Skeletal muscle cell (primary cell): ENCODE measurements at regions not wholly inside any gene's neighbourhood (a gene's known extent, or its start where the extent isn't known, plus 50 kb on each side); places are given as distances from the start of the nearest gene placed in this dataset.

ENCODE experiments used
- DNase-seq: peaks from one replicate; pipeline ENCODE4 v3.0.0-alpha.2; 2010; ENCODE audit warnings: low read depth
- H3K4me3 ChIP-seq: 2 replicates; pipeline ENCODE4 v1.5.1; 2011; ENCODE audit warnings: low read depth, mild to moderate bottlenecking, control low read depth, low read length, moderate library complexity

DNA sequence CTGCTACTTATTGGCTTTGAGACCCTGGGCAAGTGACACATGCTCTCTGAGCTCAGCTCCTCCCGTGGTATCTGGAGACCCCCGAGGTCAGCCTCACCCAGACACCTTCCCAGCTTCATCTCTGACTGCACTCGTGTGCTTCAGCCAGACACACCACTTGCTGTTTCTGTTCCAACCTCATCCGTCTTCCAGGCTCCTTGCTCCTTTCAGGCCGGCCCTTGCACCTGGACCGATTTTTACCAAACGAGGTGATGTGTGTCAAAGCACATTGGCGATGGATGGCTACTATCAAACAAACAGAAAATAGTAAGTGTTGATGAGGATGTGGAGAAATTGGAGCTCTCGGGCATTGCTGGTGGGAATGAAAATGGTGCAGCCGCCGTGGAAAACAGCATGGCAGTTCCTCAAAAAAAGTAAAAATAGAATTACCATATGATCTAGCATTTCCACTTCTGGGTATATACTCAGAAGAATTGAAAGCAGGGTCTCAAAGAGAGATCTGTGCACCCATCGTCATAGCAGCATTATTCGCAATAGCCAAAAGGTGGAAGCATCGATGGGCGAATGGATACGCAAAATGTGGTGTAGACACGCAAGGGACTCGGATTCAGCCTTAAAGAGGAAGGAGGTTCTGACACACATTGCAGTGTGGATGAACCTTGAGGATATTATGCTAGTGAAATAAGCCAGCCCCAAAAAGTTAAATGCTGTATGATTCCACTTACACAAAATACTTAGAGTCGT, 96.1 kb upstream of the IER5L start:
- DNase-seq: no peak
- no peak overlapping the region for H3K4me3 ChIP-seq

DNA sequence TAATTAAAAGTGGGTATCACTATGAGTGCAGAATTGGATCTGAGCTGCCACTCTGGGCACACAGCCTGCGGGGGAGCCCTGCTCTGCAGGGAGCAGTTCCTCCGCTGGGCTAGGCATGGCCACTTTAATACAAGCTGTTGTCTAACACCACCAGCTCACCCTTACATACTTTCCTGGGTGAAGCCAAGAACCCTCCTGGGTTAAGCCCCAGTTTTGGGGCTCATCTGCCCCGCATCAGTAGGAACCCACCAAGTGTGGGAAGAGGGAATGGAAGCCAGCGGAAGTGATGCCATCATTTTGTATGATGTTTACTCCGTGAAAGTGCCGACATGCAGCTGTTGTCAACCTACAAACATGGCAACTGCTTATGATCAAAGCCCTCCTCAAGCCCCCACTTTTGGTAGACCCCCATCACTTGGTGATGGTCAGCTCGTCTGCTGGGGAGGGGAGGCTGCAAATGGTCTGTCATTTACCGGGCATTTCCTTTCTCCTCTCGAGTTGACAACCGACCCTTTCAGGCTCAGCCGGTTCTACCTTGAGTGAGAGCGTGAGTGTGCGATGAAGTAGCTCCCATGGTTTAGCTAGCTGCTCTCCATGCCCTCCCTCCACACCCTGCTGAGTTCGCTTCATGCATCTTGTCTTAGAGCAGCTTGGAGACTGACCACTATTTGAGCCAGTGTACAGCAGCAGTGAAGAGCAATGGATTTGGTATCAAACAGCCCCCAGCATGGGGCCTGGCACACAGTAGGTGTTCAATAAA, 95.3 kb upstream of the IER5L start:
- no peak for DNase-seq
- no peak overlapping the region for H3K4me3 ChIP-seq

DNA sequence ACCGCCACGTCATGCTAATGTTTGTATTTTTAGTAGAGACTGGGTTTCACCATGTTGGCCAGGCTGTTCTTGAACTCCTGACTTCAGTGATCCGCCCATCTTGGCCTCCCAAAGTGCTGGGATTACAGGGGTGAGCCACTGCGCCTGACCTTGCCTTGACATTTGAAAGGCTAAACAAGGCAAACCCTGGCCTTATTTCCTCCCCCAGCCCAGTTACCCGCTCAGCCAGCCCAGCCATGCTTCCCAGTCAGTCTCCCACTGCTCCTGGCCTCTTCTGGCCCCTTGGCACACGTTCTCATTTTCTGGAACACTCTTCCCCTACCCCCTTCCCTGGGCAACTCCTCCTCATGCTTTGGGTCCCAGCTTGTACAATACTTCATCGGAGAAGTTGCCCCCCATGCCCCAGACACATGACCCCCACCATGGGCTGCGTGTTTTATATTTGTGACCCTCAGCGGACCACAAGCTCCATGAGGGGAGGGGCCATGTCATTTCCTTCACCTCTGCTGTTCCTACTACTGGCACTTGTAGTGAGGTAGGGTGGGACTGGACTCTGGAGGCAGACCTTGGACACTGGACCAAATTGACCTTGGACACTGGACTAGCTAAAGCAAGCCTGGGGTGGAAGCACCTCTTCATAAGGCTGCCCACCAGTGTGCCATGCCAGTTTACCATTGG, 94.4 kb upstream of the IER5L start:
- H3K4me3 ChIP-seq: no peak overlapping the region

DNA sequence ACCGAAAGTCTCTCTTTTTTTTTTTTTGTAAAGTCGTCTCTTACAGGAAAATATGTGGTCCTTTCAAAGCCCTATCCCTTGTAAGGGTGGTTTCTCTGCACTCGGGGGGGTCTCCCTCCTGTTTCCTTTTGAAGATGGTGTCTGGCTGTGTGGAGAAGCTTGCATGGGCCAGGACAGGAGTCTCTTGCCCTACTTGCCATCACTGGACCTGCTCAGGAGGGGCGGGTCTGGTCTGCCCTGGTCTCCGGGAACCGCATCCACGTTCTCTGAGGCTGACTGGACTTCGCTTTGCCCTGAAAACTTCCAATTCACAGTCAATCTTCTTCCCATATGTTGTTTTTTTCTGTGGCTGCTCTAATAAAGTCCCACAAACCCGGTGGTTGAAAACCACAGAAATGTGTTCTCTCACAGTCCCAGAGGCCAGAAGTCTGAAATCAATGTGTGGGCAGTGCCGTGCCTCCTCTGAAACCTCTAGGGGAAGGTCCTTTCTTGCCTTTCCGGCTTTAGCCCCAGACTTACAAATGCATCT, 92.9 kb upstream of the IER5L start:
- no peak overlapping the region for H3K4me3 ChIP-seq
- DNase-seq: peak; percentile 60

More for the DNA sequence above, 94.4 kb upstream of the IER5L start:
- DNase-seq: no peak

DNA sequence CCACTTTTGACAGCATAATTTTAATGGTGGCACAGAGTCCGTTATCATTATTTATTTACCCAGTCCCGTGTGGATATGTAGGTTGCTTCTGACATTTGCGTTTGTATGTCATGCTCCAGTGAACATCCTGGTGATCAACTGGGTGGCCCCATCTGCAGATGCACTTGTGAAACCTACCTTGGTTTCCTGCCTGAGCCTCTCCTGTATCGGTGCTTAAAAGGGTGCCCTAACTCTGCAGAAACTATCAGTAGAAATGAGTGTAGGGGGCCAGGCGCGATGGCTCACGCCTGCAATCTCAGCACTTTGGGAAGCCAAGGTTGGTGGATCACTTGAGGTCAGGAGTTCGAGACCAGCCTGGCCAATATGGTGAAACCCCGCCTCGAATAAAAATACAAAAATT, 92.1 kb upstream of the IER5L start:
- no peak for DNase-seq

GRCh38 chr9:129267141-129267540, 89.1 kb upstream of the IER5L start:
- no peak for DNase-seq
- no peak overlapping the region for H3K4me3 ChIP-seq

More for the DNA sequence above, 92.1 kb upstream of the IER5L start:
- no peak overlapping the region for H3K4me3 ChIP-seq

DNA sequence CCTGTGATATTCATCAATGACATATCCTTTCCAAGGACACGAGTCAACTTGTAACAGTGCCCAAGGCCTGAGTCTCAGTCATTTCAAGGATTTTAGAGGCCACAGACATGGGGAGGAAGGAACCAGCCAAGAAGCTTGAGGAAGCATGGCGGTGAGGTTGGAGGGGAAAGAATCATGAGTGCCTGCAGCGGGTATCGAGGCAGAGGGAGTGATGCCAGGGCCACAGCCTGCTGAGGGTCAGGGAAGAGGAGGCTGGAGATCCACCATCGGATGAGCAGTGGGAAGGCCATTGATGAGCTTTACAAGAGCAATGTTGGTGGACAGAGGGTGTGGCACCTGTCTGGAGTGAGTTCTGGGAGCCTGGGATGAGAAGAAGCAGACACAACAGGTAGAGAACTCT, 88.5 kb upstream of the IER5L start:
- no peak for DNase-seq
- no peak overlapping the region for H3K4me3 ChIP-seq

DNA sequence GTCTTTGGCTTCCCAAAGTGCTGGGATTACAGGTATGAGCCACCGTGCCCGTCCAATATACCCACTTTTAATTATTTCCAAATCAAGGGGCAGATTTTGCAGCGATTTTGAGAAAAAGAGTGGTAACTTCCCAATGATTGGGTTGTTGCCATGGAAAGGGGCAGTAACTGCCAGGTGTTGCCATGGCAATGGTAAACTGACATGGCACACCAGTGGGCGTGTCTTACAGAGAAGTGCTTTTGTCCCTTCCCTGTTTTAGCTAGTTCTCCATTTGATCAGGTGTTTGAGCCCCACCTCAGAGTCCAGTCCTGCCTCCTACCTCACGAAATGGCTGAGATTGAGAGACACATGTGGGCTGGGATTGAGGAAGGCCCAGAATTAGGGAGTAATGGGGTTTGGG, 86.3 kb upstream of the IER5L start:
- no peak overlapping the region for H3K4me3 ChIP-seq
- DNase-seq: no peak

DNA sequence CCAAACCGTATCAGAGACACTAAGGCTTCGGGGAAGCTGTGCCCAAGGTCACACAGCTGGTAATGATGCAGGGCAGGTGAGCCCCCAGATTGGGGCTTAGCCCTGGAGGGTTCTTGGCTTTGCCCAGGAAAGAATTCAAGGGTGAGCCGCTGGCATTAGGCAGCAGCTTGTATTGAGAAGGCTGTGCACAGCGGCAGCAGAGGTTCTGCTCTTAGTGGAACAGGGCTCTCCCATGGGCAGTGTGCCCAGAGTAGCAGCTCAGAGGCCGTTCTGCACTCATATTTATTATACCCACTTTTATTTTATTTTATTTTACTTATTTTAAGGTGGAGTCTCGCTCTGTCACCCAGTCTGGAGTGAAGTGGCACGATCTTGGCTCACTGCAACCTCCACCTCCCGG, 85.8 kb upstream of the IER5L start:
- no peak overlapping the region for H3K4me3 ChIP-seq
- DNase-seq: no peak

DNA sequence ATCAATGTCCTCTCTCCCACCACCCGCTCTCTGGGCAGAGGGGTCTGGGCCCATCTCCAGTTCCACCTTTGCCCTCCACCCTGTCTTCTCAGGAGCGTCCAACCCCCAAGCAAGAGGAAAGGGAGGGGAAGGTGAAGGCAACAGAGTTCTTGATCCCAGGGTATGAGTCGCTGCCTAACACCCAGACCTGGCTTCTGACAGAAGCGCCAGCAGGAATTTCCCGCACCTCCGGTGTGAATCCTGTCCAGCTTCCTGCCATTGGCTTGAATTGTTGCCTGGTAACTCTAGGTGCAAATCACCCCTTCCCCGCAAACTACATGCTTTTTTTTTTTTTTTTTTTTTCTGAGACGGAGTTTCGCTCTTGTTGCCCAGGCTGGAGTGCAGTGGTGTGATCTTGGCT, 84.2 kb upstream of the IER5L start:
- DNase-seq: no peak
- no peak overlapping the region for H3K4me3 ChIP-seq

DNA sequence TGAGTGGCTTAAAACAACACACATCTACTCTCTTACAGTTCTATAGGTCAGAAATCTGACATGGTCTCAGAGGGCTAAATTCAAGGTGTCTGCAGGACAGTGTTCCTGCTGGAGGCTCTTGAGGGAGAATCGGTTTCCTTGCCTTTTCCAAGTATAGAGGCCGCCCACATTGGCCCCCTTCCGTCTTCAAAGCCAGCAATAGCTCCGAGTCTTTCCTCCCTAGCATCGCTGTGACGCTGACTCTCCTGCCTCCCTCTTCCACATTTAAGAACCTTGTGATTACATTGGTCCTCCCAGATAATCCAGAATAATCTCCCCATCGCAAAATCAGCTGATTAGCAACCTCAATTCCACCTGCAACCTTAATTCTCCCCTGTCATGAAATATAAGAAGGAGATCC, 81.3 kb upstream of the IER5L start:
- H3K4me3 ChIP-seq: no peak overlapping the region
- no peak for DNase-seq

GRCh38 chr9:129258823-129259301, 80.8 kb upstream of the IER5L start:
- H3K4me3 ChIP-seq: peak overlapping the region; percentile 43
- no peak for DNase-seq

DNA sequence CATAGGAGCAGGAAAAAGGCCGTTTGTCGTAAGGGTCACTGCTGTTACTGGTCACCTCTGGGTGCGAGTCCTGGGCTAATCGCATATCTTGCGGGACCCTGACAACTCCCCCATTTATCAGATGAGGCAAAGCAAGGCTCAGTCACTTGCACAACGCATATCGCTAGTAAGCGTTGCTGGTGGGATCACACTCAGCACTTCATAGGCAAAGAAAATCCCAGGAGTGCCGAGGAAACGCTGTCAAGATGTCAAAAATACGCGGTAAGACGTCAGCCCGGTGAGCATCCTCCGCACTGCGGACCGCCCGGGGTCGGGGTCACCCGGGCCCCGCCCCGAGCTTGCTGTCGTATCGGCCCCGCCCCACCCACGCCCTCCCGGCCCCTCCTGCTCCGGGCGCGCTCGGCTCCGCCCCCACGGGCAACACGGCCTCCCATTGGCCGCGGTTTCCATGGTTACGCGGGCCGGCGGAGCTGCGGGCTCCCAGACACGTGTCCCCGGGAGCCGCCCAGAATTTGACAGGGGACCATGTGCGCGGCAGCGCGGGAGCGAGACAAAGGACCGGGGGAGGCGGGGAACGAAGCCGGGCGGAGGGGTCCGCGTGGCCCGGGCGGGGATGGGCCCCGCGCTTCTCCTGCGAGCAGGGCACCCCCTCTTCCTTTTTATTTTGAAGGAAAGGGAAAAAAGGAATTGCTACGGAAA, 80.2 kb upstream of the IER5L start:
- peak overlapping the region; percentile 43 for H3K4me3 ChIP-seq
- peak; percentile 70 for DNase-seq

- H3K4me3 ChIP-seq: no peak overlapping the region
- DNase-seq: no peak
Observed at GRCh38 chr9:129256959-129257713, 79.1 kb upstream of the IER5L start.

DNA sequence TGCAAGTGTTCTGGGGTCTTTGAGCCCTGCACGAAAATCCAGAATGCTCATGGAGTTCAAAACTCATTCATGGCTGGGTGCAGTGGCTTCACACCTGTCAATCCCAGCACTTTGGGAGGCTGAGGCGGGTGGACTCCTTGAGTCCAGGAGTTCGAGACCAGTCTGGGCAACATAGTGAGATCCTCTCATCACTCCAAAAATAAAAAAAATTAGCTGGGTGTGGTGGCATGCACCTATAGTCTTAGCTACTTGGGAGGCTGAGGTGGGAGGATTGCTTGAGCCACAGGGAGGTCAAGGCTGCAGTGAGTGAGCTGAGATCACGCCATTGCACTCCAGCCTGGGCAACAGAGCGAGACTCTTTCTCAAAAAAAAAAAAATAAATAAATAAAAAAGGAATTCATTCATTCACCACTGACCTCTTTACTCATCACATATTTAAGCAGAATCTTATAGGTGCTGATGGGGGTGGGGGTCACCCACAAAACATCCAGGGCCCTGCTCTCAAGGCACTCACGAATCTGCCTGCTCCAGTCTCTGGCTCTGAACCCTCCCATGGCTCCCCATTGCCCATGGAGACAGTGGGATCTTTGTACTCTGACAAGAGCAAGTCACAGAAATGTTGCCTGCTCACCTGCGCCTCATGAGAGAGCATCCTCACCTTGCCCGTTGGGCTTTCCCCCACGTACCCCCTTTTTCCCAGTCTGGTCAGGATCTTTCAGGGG, 76.7 kb upstream of the IER5L start:
- no peak overlapping the region for H3K4me3 ChIP-seq
- DNase-seq: no peak

- DNase-seq: no peak
- H3K4me3 ChIP-seq: no peak overlapping the region
Observed at GRCh38 chr9:129253803-129254381, 75.8 kb upstream of the IER5L start.

DNA sequence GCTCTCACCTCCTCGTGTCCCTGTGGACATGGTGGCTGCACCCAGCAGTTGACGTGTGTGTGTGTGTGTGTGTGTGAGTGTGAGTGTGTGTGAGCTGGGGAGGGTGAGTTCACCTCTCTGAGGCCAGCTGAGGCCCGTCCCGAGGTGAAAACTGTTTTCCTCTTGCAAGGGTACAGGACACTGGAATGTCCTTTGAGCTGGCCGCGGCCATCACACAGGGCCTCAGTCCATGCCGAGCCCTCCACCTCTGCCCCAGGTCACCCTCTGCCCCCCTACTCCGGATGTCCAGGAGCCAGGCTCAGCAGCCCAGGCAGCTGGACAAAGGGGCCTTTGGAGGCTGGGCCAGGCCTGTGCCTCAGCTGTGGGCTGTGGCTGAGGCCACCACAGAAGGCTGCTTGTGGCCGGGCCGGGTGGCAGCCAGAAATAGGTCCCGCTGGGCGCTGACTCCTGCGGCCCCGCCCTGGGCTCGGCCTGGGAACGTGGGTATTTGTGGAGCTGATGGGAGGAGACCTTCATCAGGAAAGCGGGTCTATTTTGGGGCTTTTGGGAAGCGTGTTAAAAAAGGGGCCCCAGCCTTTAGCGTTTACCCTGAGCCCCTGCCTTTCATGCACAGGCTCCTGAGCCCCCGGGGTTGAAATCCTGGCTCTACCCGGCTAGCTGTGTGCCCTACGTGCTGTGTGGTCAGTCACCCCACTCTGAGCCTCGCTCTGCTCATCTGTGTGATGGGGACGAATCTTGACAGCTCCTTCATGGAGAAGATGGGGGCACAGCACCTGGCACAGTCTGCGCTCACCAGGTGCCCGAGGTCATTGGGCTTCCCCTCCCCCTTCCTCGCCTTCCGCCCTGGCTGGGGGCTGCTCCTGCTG, 75.1 kb upstream of the IER5L start:
- no peak for DNase-seq
- no peak overlapping the region for H3K4me3 ChIP-seq
